ENCODE measurements at regions not wholly inside any gene's neighbourhood (a gene's known extent, or its start where the extent isn't known, plus 50 kb on each side); places are given as distances from the start of the nearest gene placed in this dataset.

DNA sequence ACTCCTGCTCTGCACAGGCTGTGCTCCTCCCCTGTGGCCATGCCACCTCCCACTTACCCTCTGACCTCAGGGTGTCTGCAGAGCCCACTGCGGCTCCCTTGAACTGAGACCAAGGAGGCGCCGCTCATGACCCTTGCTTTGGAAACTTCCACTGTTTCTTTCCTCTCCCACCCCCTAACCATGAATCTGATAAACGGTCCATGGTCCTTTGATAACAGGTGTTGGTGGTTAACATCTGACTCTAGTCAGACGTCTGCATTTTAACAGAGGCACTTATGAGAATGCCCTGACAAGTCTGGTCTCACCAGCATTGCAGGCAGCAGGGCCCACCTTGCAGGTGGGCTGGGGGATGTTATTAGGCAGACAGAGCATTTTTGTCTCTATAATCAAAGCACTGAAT lies 113.6 kb upstream of the APCDD1 start:
- TF ChIP-seq POLR2AphosphoS5 (IDR thresholded peaks at IDR 0.05; ENCODE audit: borderline replicate concordance, low read depth, low read length) (no peak), EZH2 (IDR thresholded peaks at IDR 0.05) (no peak)
